Breast epithelium (tissue), 3 donors: ENCODE measurements at regions not wholly inside any gene's neighbourhood (a gene's known extent, or its start where the extent isn't known, plus 50 kb on each side); places are given as distances from the start of the nearest gene placed in this dataset.

ENCODE experiments used
- POLR2A ChIP-seq: fragments of 450-650 bp; IDR thresholded peaks from one replicate; pipeline ENCODE4 v1.6.1; 2016; ENCODE audit warnings: antibody characterized with exemption, mild to moderate bottlenecking, moderate library complexity
- TF ChIP-seq, protein P1 (sequence below), 3 donors: fragments of 450-650 bp; IDR thresholded peaks; one replicate each; pipeline ENCODE4 v1.5.1; 2016 to 2017; ENCODE audit warnings: antibody characterized with exemption in 3 of 3, mild to moderate bottlenecking in 3 of 3, moderate library complexity in 3 of 3

DNA sequence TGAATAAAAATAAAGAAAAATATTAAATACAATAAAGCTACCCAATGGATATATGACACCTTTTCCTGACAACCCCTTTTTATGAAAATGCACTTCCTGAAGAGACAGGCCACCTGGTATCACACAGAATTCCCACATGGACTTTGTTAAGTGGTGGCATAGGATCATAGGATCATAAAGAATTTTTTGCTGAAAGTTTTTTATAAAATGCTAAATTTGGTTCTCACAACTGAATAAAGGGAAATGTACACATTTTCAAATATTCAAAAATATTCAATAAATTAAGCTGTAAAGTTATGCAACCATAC lies 102.5 kb upstream of the ROBO1 start:
- TF ChIP-seq, protein P1, sequence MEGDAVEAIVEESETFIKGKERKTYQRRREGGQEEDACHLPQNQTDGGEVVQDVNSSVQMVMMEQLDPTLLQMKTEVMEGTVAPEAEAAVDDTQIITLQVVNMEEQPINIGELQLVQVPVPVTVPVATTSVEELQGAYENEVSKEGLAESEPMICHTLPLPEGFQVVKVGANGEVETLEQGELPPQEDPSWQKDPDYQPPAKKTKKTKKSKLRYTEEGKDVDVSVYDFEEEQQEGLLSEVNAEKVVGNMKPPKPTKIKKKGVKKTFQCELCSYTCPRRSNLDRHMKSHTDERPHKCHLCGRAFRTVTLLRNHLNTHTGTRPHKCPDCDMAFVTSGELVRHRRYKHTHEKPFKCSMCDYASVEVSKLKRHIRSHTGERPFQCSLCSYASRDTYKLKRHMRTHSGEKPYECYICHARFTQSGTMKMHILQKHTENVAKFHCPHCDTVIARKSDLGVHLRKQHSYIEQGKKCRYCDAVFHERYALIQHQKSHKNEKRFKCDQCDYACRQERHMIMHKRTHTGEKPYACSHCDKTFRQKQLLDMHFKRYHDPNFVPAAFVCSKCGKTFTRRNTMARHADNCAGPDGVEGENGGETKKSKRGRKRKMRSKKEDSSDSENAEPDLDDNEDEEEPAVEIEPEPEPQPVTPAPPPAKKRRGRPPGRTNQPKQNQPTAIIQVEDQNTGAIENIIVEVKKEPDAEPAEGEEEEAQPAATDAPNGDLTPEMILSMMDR (IDR thresholded peaks at IDR 0.05), result no peak
- TF ChIP-seq POLR2A, result no peak
